Frontal cortex (tissue), 3 donors: ENCODE measurements at regions not wholly inside any gene's neighbourhood (a gene's known extent, or its start where the extent isn't known, plus 50 kb on each side); places are given as distances from the start of the nearest gene placed in this dataset.
A peak's percentile ranks its signal among the peaks of the same experiment; 100 is the strongest.

ENCODE experiments used
- DNase-seq, 2 donors: peaks; one replicate each; pipeline ENCODE4 v3.0.0; 2012; ENCODE audit warnings: low spot score in 2 of 2
- FAIRE-seq: peaks from 2 replicates; lab custom pipeline; 2012; peaks lifted over from hg19 to GRCh38; lab: Jason Lieb, UNC
- donor health status: control.
- donor health status: control.
- donor health status: control.

- FAIRE-seq, result no peak
- DNase-seq, result no peak
Measured at GRCh38 chr4:14184265-14184664, 556.7 kb upstream of the BOD1L1 start.

GRCh38 chr4:14184767-14185166 lies 557.2 kb upstream of the BOD1L1 start:
- DNase-seq (no peak), FAIRE-seq (no peak)

DNA sequence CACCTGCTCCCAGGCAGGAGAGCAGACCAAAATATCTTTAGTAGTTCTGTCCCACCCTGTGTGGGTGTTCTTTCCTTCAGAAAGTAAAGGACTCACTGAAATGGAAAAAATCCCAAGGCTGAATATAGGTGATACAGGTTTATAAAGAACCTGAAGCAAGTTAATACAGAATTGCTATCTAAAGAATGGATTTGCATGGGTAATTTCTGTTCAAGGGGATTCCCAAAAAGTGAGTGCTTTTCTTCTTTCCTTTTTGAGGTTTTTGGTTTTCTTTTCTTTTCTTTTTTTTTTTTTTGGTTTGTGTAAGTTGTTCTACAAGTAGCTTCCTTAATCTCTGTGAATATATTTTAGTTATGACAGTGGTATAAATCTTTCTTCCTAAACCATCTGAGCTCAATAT lies 560.7 kb upstream of the BOD1L1 start:
- DNase-seq, result no peak
- FAIRE-seq, result no peak

- FAIRE-seq, result no peak
- DNase-seq, result no peak
Measured at GRCh38 chr4:14193601-14194000, 566.1 kb upstream of the BOD1L1 start.

- DNase-seq (no peak), FAIRE-seq (peak; percentile 34)
Measured at GRCh38 chr4:14196131-14196530, 568.6 kb upstream of the BOD1L1 start.

GRCh38 chr4:14215116-14215770 lies 587.7 kb upstream of the BOD1L1 start:
- no peak for DNase-seq

DNA sequence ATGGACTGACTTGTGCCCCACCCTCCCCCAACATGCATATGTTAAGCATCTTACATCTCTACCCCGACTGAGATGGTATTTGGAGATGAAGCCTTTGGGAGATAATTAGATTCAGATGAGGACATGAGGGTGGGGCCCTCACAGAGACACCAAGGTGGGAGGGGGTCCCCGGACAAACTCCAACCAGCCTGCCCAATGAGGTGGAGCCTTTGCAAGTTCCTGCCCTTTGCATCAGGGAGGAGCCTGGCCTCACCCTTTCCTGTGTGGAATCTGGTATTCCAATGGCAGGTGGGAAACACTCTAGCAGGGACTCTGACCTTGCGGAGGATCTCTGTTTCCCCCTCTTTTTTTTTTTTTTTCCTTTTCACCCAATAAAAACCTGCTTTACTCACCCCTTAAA lies 589.9 kb upstream of the BOD1L1 start:
- DNase-seq (no peak), FAIRE-seq (no peak)

More at GRCh38 chr4:14215116-14215770, 587.7 kb upstream of the BOD1L1 start:
- no peak for FAIRE-seq

- DNase-seq, result peak; percentile 4 to 14
- FAIRE-seq, result peak; percentile 54
Measured at GRCh38 chr4:14218641-14219040, 591.1 kb upstream of the BOD1L1 start.

DNA sequence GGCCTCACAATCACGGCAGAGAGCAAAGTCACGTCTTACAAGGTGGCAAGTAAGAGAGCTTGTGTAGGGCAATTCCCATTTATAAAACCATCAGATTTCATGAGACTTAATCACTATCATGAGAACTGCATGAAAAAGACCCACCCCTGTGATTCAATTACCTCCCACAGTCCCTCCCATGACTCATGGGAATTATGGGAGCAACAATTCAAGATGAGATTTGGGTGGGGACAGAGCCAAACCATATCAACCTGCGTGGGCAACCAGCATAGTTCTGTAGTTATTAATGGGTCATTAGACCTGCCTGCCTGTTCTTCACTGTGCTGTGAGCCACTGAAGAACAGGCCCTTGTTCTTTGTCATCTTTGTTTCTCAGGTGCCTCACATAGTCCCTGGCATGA lies 593.7 kb upstream of the BOD1L1 start:
- no peak for FAIRE-seq

DNA sequence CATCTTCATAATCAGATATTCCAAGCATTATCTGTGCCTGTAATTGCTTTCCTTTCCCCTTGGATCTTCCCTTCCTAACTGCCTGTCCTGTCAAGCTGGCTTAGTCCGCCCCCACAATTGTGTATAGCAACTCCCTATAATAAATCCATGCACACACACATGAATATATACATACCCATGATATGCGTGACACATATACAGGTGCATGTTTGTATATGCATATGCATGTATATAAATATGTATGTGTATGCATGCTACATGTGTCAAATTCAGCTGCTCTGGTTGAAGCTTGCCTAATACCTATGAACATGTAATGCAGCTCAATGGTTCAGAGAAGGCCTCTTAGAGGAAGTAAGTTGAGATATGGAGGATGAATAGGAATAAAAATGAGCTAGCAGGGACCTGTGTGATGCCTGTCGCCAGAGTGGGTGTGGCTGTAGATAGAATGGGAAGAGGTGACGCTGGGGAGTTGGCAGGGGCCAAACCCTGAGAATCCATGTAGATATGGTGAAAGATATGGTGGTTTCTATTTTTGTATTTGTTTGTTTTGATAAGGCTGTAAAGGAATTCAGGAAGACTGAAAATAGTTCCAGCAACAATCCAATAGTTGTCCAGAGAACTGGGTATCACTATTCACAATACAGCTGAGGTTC lies 595.0 kb upstream of the BOD1L1 start:
- FAIRE-seq, result no peak

More for the DNA sequence above, 593.7 kb upstream of the BOD1L1 start:
- DNase-seq, result no peak

GRCh38 chr4:14223461-14223860 lies 595.9 kb upstream of the BOD1L1 start:
- FAIRE-seq, result no peak

More for the DNA sequence above, 595.0 kb upstream of the BOD1L1 start:
- no peak for DNase-seq

DNA sequence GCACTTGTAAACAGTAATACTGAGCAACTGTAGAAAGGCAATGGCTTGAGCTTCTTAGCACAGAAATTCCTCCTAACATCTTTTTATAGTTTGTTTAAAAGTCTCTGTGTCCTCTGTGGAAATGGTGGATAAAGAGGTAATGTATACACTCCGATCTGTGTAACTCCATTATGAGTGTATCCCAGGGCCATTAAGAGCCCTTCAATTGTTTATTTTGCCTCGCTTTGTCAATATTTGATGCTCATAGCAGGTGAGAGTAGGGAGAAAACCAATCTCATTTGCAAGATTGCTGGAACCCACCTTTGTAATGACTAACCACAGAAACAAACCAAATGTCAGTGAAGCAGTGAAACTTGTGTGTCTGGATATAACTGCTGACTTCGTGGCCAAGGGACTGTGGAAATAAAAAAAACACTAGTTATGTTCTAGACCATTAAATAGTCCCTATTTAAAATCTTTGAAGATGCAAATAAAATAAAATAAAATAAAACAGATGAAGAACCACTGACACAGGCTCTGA lies 598.2 kb upstream of the BOD1L1 start:
- FAIRE-seq (no peak), DNase-seq (no peak)

More at GRCh38 chr4:14223461-14223860, 595.9 kb upstream of the BOD1L1 start:
- DNase-seq, result no peak

DNA sequence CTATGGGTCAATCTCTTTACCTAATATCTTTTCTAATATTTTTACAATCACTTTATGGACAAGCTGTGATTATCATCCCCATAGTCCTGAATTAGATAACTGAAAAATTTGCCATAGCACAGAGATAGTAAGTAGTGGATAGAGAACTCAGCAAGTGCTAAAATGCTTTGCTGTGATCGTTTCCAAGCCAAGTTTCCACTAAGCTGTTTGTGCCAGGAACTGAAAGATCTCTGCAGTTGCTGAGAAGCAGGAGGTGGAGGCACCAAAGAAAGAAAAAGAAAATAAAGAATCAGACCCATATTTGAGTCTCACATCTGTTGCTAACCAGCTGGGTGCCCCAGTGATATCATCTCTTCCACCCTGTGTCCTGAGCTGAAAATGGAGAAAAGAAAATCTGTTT lies 605.6 kb upstream of the BOD1L1 start:
- DNase-seq, result no peak
- FAIRE-seq, result no peak

- DNase-seq (no peak), FAIRE-seq (no peak)
Measured at GRCh38 chr4:14234307-14234706, 606.8 kb upstream of the BOD1L1 start.

DNA sequence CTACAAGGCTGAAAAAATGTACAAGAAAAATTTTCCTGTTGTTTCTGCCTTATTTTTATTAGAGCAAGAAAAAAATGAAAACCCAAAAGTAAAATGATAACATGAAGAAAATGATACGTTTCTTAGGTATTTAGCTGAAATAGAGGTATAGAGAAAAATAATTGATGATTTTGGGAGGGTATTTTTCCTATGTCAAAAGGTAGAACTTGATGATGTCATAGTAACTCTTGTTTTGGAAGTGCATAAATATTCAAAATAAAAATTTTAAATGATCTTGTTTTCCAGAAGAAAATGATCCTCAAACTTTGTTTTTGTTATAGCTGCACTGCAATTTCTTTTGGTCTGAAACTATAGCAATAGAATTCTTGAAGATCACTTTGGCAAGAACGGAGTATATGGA lies 608.8 kb upstream of the BOD1L1 start:
- FAIRE-seq (no peak), DNase-seq (no peak)

- FAIRE-seq, result no peak
Measured at GRCh38 chr4:14237911-14238310, 610.4 kb upstream of the BOD1L1 start.

DNA sequence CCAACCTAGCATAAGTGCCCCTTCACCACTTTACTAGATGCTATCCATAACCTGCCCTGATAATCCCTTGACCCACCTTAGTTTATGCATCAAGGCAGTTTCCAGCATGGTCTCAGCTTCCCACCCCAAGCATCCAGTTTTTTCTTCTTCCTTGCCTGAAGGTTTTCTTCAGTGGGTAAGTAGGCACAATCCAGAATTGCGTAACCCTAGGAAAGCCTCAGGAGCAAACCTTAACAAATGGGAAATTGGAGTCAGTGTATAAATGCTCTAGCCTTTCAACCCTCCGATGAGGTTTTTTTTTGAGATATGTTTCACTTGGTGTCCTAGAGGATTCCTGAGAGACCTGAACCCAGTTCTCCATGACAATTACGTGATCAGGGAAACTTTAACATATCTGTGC lies 614.0 kb upstream of the BOD1L1 start:
- DNase-seq (no peak), FAIRE-seq (no peak)

More at GRCh38 chr4:14237911-14238310, 610.4 kb upstream of the BOD1L1 start:
- DNase-seq, result no peak

GRCh38 chr4:14247767-14248166 lies 620.2 kb upstream of the BOD1L1 start:
- DNase-seq (no peak), FAIRE-seq (no peak)

DNA sequence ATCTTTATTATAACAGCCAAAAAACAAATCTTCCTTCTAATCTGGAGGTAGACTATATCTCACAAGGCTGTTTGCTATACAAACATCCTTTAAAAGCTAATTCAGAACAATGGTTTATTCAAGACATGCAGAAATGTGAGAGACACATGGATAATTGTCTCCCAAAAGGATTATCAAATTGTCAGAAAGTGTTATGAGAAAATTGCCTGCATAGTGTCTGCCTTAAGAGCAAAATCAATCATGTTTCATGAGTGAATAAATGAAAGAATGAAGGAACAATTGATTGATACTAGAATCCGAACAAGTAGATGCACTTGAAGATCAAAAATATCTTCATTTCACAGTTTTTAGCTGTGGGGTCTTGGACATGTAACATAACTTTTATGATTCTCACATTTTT lies 621.7 kb upstream of the BOD1L1 start:
- FAIRE-seq, result no peak

DNA sequence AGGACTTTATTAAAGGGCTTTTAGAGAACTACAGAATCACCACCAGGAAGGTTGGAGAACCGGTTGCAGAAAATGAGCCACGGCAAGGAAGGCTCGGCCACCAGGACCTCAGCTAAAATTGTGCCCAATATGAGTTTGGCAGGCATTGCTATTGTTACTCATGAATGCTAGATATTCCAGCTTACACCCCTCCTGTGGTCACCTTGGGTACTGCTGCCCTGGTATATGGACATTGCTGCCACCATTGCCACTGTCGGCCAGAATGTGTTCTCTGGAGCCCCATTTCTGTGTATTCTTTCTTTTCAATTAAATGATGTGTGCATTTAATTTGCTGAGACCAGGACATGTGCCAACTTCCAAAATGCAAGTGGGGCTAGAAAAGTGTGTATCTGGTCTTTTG lies 626.7 kb upstream of the BOD1L1 start:
- FAIRE-seq, result no peak
- DNase-seq, result no peak

More for the DNA sequence above, 621.7 kb upstream of the BOD1L1 start:
- no peak for DNase-seq

GRCh38 chr4:14254926-14255325 lies 627.4 kb upstream of the BOD1L1 start:
- no peak for DNase-seq

More at GRCh38 chr4:14254926-14255325, 627.4 kb upstream of the BOD1L1 start:
- no peak for FAIRE-seq
